Neural progenitor cell (in vitro differentiated cells): ENCODE measurements at regions not wholly inside any gene's neighbourhood (a gene's known extent, or its start where the extent isn't known, plus 50 kb on each side); places are given as distances from the start of the nearest gene placed in this dataset.

Experiments
- CTCF ChIP-seq: fragments of 200-600 bp; sonication (generic); IDR thresholded peaks from 2 replicates; pipeline ENCODE4 v1.5.1; 2017; ENCODE audit warnings: antibody characterized with exemption, mild to moderate bottlenecking
- EZH2 ChIP-seq: fragments of 200-600 bp; sonication (generic); IDR thresholded peaks from 2 replicates; pipeline ENCODE4 v1.6.1; 2017; ENCODE audit warnings: antibody characterized with exemption, mild to moderate bottlenecking, moderate library complexity

- TF ChIP-seq CTCF (no peak), EZH2 (no peak)
Observed at GRCh38 chrX:109943092-109943739, 59.7 kb upstream of the TMEM164 start.
